GM21528 (cell line): ENCODE measurements at regions not wholly inside any gene's neighbourhood (a gene's known extent, or its start where the extent isn't known, plus 50 kb on each side); places are given as distances from the start of the nearest gene placed in this dataset.
"Not testable (repeated sequence)": the region's sequence is repeated elsewhere in the genome, so short reads cannot be mapped to it uniquely, and the experiment has no call there.

Source experiments
- ATAC-seq: cut with Tn5 transposase; IDR thresholded peaks from one replicate; pipeline ENCODE4 v1.9.1; 2021; ENCODE audit warnings: mild to moderate bottlenecking, moderate library complexity; ENCODE audit not compliant: unreplicated experiment, low FRiP score

DNA sequence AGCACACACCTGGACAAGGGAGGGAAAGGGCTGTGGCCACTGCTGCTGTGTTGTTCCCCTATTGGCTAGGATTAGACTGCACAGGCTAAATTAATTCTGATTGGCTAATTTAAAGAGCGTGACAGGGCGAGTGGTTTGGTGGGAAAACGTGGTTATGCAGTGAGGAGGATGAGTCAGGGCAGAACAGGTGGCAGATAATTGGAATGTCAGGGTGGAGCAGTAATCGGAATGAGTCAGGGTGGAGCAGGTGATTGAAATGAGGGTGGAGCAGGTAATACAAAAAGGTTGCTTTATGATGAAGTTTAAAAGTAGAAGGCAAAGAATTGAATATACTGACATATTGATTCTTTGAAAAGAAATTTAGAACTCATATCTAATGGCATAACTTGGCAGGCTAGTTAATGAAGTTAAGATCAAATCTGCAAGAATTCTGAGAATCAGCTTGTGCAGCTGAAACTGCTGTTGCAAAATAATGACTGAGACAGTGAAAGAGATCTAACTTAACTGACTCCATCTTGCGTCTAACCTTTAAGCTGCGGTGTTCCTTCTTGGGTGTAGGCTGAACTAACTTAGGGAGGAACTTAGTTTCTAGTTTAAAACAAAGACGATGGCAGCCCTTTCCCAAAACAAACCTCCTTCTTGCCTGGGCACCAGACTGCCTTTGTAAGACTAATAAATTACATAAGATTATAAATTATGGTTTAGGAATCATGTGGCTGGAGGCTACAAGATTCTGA lies 174.3 kb downstream of the UTP18 start:
- ATAC-seq: no peak

DNA sequence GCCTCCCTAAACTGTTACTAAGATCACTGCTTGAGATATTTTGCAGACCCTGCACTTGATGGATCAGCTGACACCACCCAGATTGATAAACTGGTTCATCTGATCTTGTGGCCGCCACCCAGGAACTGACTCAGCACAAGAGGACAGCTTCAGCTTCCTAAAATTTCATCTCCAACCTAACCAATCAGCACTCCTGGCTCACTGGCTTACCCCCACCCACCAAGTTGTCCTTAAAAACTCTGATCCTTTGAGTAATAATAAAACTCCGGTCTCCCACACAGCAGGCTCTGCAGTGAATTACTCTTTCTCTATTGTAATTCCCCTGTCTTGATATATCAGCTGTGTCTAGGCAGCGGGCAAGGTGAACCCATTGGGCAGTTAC lies 174.8 kb downstream of the UTP18 start:
- ATAC-seq: no peak

DNA sequence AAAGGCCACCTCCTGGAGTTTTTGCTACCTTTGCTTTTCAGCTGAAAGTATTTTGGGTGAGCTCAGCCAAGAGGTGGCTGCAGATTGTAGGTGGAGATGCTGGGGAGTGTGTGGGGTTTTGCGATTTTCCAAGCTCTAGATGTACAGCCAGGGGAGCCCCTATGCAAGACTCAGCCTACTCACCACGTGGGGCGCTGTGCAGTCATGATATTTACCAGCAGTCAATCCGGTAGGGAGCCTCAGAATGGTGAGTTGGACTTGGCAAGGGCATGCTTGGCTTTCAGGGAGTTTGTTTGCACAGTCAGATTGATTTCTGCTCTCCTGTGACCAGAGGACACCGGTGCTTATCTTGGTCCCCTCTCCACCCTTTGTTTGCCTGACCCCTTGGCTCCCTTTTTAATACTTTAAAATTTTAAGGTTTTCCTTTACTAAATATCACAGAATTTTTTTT lies 175.3 kb downstream of the UTP18 start:
- ATAC-seq: no peak

DNA sequence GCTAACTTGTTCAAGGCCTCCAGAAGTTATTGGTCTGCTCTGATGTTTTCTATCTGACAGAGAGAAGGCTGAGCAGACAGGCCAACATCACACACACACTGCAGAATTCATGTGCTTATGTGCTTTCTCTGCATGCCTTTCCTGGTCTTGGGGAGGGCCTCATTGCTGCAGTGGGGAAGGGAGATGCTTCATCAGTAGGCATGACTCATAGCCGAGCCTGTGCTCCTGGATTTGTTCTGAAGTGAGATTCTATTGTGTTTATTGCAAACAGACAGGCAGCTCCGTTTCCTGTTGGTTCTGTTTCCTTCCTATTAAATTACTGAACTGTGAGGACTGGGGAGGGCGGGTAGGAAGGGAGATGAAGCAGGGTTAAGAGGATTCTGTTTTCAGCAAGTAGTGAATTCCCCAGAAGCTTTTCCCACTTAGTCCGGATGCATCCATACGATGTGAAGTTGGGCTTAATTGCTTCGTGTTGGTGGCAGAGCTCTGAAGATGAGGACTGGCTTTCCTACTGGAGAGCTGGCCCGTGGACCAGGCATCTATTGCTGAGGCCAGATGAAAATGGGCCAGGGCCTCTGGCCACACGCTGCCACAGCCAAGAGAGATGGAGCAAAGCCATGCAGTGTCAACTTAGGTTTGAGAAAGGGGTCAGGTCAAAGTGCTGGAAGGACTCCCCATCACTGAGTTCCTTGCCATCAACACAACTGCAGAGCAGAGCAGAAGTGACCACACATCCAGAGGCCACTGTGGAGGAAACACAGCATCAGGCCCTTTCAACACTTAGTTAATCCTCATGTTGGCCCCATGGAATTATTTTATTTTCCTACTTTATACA lies 179.3 kb downstream of the UTP18 start:
- no peak for ATAC-seq

GRCh38 chr17:51441431-51441830 lies 181.1 kb downstream of the UTP18 start:
- ATAC-seq: no peak

DNA sequence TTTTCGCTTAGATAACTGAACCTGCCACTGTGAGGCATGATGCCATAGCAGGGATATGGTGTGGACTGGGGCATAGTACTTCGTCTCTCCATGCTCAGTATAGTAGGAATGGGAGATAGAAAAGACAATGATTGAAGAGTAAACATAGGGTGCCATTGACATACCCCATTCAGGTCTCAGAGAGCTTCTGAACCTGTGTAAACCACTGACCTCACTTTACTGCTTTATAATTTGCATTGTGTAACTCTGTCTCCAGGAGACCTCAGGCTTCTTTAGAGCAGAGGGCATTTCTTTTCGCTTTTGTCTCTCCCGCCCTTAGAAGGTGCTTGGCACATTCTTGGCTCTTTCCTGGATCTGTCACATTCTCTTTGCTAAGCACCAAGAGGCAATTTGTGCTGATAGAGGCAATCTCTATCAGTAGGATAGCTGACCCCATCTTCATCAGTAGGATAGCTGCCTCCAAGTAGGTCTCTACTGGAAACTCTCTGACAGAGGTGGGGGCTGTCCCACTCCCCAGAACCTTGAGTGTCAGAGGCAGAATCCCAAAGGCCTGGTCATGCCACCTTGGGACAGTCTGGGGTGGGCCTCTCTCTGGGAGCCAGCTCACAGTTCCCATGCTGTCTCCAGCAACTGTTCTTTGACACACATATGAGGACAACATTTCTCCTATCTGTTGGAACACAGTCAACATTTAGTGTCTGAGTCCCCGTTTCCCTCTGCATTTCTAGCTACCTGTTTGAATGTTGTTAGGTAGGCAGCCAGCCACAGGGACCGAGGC lies 181.9 kb downstream of the UTP18 start:
- ATAC-seq: no peak

GRCh38 chr17:51443646-51444045 lies 183.3 kb downstream of the UTP18 start:
- no peak for ATAC-seq

GRCh38 chr17:51445946-51446345 lies 185.6 kb downstream of the UTP18 start:
- ATAC-seq: no peak

DNA sequence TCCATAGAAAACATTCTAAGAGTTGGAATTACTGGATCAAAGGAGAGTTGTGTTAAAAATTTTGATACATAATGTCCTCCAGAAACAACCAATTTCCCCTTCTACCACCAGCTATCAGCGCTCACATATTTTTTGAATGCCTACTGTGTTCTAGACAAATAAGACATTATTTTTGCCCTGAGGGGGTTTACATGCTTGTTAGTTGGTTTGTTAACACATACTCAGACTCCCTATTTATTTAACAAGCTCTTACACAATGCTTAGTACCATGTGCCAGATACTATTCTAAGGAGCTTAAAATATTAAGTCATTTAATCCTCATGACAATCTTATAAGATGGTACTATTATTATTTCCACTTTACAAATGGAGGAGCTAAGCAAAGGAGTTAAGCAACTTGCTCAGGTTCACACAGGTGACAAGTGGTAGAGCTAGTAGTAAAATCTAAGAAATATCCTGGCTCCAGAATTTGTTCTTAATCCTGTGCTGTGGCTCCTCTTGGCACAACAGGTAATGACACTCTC lies 194.2 kb downstream of the UTP18 start:
- no peak for ATAC-seq

- no peak for ATAC-seq
These were observed 194.9 kb downstream of the UTP18 start for GRCh38 chr17:51455211-51455610.

DNA sequence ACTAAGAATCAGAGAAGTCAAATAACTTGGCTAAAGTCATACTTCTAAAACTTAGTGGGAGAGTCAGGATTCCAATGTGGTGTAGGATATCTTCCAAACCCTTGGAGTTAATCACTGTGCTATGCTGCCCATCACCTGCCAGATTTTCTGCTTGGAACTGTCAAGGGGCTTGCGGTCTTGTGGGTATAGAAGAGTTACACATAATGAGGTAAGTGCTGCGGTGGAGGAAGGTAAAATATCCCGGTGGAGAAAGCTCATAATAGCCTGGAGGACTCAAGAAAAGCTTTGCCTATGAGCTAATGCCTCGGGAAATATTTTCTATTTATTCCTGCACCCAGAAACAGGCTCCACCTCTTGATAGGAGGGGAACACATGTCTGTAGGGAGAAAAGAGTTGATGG lies 195.6 kb downstream of the UTP18 start:
- ATAC-seq: no peak

DNA sequence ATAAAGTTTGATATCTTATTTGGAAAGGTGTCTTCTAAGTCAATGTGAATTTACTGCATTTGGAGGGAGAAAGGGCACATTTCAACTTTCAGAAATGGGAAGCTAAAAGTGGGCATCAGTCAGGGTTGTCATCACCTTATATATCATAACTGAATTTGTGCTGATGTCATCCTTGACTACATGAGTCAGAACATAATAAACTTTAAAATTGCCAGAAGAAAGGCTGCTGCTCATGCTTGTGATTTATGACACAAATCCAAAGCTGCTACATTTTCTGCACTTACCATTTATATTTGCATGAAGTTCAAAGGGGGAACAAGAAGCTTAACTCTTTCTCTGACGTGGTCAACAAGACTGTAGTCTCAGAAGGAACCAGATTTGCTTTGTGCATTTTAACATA lies 196.6 kb downstream of the UTP18 start:
- ATAC-seq: no peak

DNA sequence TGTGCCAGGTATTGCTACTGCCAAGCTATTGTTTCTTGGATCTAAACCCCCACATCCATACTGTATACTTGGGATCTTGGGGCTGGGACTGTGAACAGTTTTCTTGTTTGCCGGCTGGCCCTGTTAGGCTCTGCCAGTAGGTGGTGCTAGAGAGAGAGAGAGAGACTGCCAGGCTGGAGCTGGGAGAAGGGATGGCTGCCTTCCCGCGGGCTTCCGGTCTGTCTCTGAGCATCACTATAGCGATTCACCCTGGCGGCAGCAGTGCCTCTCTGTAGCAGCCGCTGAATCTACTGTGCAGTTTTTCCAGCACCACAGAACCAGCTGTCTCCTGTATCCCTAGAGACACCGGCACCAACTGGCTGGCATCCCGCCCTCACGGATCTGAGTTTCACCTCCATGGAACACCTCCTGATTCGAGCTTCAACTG lies 201.2 kb downstream of the UTP18 start:
- ATAC-seq: no peak

- no peak for ATAC-seq
These were observed 203.0 kb downstream of the UTP18 start for GRCh38 chr17:51463353-51463752.

DNA sequence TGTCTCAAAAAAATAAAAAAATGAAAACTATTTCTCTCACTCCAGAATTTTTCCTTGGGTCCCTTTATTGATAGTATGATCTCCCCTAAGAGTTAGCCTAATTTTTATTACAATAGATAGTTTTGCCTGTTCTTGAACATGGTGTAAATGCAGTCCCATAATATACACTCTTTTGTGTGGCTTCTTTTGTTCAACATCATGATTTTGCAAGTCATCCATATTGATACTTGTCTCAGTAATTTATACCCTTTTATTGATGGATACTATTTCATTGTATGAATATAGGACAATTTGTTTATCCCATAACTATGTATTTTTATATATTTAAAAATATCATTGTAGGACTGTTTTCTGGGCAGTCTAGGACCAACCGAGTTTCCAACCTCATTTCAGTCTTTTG lies 207.0 kb downstream of the UTP18 start:
- ATAC-seq: no peak

- ATAC-seq: no peak
These were observed 212.4 kb downstream of the UTP18 start for GRCh38 chr17:51472670-51473205.

DNA sequence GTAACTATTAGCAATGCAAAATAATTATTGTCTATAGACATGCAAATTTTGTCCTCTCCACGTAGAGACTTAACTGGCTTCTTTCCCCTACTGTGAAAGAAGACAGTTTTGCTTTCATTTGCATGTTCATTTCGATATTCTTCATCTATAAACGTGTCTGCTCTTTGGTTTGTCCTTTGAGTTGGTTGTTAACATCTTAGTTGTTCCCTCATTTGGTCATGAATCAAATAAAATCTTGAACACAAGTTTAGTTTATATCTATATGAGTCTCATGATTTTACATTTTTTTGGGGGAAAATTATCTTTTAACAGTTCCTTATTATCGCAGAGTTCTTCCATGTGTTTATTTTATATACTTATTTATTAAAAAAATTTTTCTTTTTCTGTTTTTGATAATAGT lies 214.4 kb downstream of the UTP18 start:
- ATAC-seq: no peak

GRCh38 chr17:51475730-51476129 lies 215.4 kb downstream of the UTP18 start:
- no peak for ATAC-seq

DNA sequence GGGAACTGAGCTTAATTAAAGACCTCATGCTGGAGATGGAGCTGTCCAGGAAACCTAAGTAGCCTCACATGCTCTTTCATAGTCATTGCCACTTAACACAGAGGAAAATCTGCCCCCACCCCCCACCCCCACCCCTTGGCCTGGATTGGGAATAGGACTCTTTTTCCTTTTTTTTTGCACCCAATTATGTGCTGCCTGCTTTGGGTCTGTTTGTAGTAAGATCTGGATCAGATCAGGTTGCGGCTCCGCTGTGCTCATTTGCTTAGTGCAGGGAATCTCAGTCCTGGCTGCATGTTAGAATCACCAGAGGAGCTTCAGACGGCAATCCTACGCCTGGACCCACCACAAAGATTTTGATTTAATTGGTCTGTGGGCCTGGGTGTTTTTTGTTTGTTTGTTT lies 219.0 kb downstream of the UTP18 start:
- ATAC-seq: no peak

GRCh38 chr17:51481370-51481769 lies 221.0 kb downstream of the UTP18 start:
- ATAC-seq: no peak

DNA sequence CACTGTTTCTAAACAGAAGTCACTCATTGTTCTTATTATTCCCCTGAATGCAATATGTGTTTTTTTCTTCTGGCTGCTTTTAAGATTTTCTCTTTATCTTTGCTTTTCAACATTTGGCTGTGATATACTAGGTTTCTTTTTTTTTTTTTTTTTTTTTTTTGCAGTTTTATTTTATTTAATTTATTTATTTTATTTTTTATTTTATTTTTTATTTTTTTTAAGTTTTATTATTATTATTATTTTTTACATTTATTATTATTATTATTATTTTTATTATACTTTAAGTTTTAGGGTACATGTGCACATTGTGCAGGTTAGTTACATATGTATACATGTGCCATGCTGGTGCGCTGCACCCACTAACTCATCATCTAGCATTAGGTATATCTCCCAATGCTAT lies 221.9 kb downstream of the UTP18 start:
- ATAC-seq: not testable (repeated sequence)
